Transverse colon (tissue), 4 donors: ENCODE measurements at regions not wholly inside any gene's neighbourhood (a gene's known extent, or its start where the extent isn't known, plus 50 kb on each side); places are given as distances from the start of the nearest gene placed in this dataset.

ENCODE experiments used
- DNase-seq: peaks from one replicate; pipeline ENCODE4 v3.0.0-alpha.2; 2019
- H3K27ac ChIP-seq, 4 donors: fragments of 200-600 bp; sonication (generic); 2 replicates each; pipeline ENCODE4 v1.5.1; 2016 to 2018; ENCODE audit warnings: inconsistent platforms in 4 of 4
- H3K27me3 ChIP-seq: fragments of 200-600 bp; sonication (generic); 2 replicates; pipeline ENCODE4 v1.5.1; 2017; ENCODE audit warnings: inconsistent platforms
- H3K36me3 ChIP-seq, 4 donors: fragments of 200-600 bp; sonication (generic); 2 replicates each; pipeline ENCODE4 v1.5.1; 2017 to 2019; ENCODE audit warnings: inconsistent platforms in 4 of 4
- H3K4me1 ChIP-seq, 4 donors: fragments of 200-600 bp; sonication (generic); 2 replicates each; pipeline ENCODE4 v1.5.1; 2017 to 2020; ENCODE audit warnings: inconsistent platforms in 4 of 4
- H3K4me3 ChIP-seq, 4 donors: fragments of 200-600 bp; sonication (generic); 1 replicate in 1 of 4; 2 replicates in 3 of 4; pipeline versions ENCODE4 v1.5.1 to v1.6.1; 2017 to 2019; ENCODE audit warnings: inconsistent platforms in 4 of 4
- H3K9me3 ChIP-seq, 2 donors: fragments of 200-600 bp; sonication (generic); 2 replicates each; pipeline ENCODE4 v1.5.1; 2017 to 2019; ENCODE audit warnings: inconsistent platforms in 2 of 2
- CTCF ChIP-seq, 5 experiments: fragments of 200-600 bp in 3 of 5; fragments of 450-650 bp in 2 of 5; sonication (generic) in 3 of 5; IDR thresholded peaks; 1 replicate in 2 of 5; 2 replicates in 3 of 5; pipeline ENCODE4 v1.5.1; 2016 to 2017; ENCODE audit warnings: antibody characterized with exemption in 5 of 5, inconsistent platforms in 3 of 5, mild to moderate bottlenecking in 2 of 5, moderate library complexity in 1 of 5
- EP300 ChIP-seq: sonication (generic); formaldehyde crosslinking; IDR thresholded peaks from one replicate; pipeline ENCODE4 v1.6.1; 2017; ENCODE audit warnings: antibody characterized with exemption, low read depth
- POLR2A ChIP-seq: fragments of 450-650 bp; IDR thresholded peaks from one replicate; pipeline ENCODE4 v1.6.1; 2016; ENCODE audit warnings: antibody characterized with exemption, mild to moderate bottlenecking, moderate library complexity
- POLR2AphosphoS5 ChIP-seq, 3 donors: sonication (generic); formaldehyde crosslinking; IDR thresholded peaks; one replicate each; pipeline ENCODE4 v1.6.1; 2016; ENCODE audit warnings: antibody characterized with exemption in 3 of 3
- WGBS, 2 donors: methylation state at CpG; one replicate each; pipeline ENCODE4 v1.1.5; 2018; ENCODE audit warnings: low coverage in 1 of 2; 5-methylcytosine and 5-hydroxymethylcytosine counted together
- in situ Hi-C, 4 donors: fragments of 200-750 bp; cut with MboI; loops; one replicate each; pipeline versions ENCODE4 v1.15.0 to v1.15.1; 2017; ENCODE audit warnings: low sequenced_read_pairs in 3 of 4, low pct_ligation_motif_present in 1 of 4, low pct_unique_long_range_greater_than_20kb in 1 of 4
- intact Hi-C: fragments of 100-400 bp; cut with DNase I; formaldehyde crosslinking; loops from one replicate; pipeline ENCODE4 v1.15.1; 2023; ENCODE audit warnings: low total_unique reads

GRCh38 chr4:137156054-137156453 is 376.2 kb downstream of the PCDH18 start:
- no peaks in the 10 kb centered on the region for H3K4me1 ChIP-seq
- H3K9me3 ChIP-seq, result no peaks in the 10 kb centered on the region
- intact Hi-C loops, result no loop called here
- TF ChIP-seq POLR2A, result no peak
- no peak for TF ChIP-seq CTCF (IDR thresholded peaks at IDR 0.05)
- no peak for TF ChIP-seq EP300
- no peak for TF ChIP-seq POLR2AphosphoS5 (IDR thresholded peaks at IDR 0.05)
- no peaks in the 10 kb centered on the region for H3K36me3 ChIP-seq
- no peaks in the 10 kb centered on the region for H3K27me3 ChIP-seq
- H3K4me3 ChIP-seq, result no peak overlapping the region
- 62 to 63% methylated on average over 1 of the region's 1 CpG for whole genome bisulfite sequencing, 2 donors
- H3K27ac ChIP-seq, result no peak overlapping the region
- in situ Hi-C loops, result no loop called here
- DNase-seq, result no peak

GRCh38 chr4:137131201-137131600 is 401.1 kb downstream of the PCDH18 start:
- H3K27me3 ChIP-seq, result no peaks in the 10 kb centered on the region
- no peaks in the 10 kb centered on the region for H3K4me1 ChIP-seq
- H3K36me3 ChIP-seq, result no peaks in the 10 kb centered on the region
- in situ Hi-C loops (loop anchor here in 1 of 4 donors (25.0 kb wide), 1 partner anchor 731 kb away; no protein-coding TSS in a partner anchor), intact Hi-C loops (no loop called here)
- no peak for DNase-seq
- no peak overlapping the region for H3K4me3 ChIP-seq
- TF ChIP-seq CTCF (IDR thresholded peaks at IDR 0.05), result no peak
- TF ChIP-seq POLR2AphosphoS5 (IDR thresholded peaks at IDR 0.05), result no peak
- no peak for TF ChIP-seq POLR2A
- TF ChIP-seq EP300, result no peak
- no peaks in the 10 kb centered on the region for H3K9me3 ChIP-seq
- H3K27ac ChIP-seq, result no peak overlapping the region

- in situ Hi-C loops (loop anchor here in 1 of 4 donors (25.0 kb wide), 1 partner anchor 732 kb away; no protein-coding TSS in a partner anchor), intact Hi-C loops (no loop called here)
- no peak overlapping the region for H3K27ac ChIP-seq
- H3K9me3 ChIP-seq, result no peaks in the 10 kb centered on the region
- no peaks in the 10 kb centered on the region for H3K36me3 ChIP-seq
- DNase-seq, result no peak
- H3K4me1 ChIP-seq, result no peaks in the 10 kb centered on the region
- 75 to 79% methylated on average over 1 of the region's 1 CpG for WGBS, 2 donors
- no peak overlapping the region for H3K4me3 ChIP-seq
- TF ChIP-seq POLR2A, result no peak
- no peak for TF ChIP-seq EP300
- no peak for TF ChIP-seq CTCF (IDR thresholded peaks at IDR 0.05)
- TF ChIP-seq POLR2AphosphoS5 (IDR thresholded peaks at IDR 0.05), result no peak
- no peaks in the 10 kb centered on the region for H3K27me3 ChIP-seq
Measured at GRCh38 chr4:137129845-137130244, 402.4 kb downstream of the PCDH18 start.

- no peak for DNase-seq
- Histone ChIP-seq H3K27ac (no peak overlapping the region), H3K36me3 (no peaks in the 10 kb centered on the region), H3K4me3 (no peak overlapping the region), H3K9me3 (no peaks in the 10 kb centered on the region), H3K4me1 (no peaks in the 10 kb centered on the region), H3K27me3 (no peaks in the 10 kb centered on the region)
- in situ Hi-C loops, result loop anchor here in 1 of 4 donors (25.0 kb wide), 1 partner anchor 733 kb away; no protein-coding TSS in a partner anchor
- 67 to 75% methylated on average over 3 of the region's 3 CpGs for WGBS, 2 donors
- intact Hi-C loops, result no loop called here
- TF ChIP-seq POLR2A (no peak), POLR2AphosphoS5 (IDR thresholded peaks at IDR 0.05) (no peak), EP300 (no peak), CTCF (IDR thresholded peaks at IDR 0.05) (no peak)
Measured at GRCh38 chr4:137129441-137129840, 402.9 kb downstream of the PCDH18 start.
